ENCODE measurements at regions not wholly inside any gene's neighbourhood (a gene's known extent, or its start where the extent isn't known, plus 50 kb on each side); places are given as distances from the start of the nearest gene placed in this dataset.

DNA sequence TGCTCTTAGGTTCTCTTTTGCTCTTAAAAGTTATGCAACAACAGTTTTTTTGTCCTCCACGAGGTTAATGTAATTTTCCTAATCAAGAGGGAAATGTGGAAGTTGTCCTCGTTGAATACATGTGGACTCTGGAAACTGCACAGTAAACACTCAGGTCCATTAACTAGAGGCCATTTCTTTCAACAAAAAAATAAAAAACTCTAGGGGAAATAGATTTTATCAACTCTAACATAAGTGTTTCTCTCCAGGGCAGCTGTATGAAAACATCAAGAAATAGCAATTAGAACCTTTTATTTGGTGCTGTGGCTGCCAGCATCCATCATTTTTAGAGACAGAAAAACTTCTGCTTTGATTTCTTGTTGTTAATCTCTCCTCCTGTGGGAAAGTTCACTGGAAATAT lies 288.6 kb downstream of the ICE1 start:
- TF ChIP-seq, protein P1, sequence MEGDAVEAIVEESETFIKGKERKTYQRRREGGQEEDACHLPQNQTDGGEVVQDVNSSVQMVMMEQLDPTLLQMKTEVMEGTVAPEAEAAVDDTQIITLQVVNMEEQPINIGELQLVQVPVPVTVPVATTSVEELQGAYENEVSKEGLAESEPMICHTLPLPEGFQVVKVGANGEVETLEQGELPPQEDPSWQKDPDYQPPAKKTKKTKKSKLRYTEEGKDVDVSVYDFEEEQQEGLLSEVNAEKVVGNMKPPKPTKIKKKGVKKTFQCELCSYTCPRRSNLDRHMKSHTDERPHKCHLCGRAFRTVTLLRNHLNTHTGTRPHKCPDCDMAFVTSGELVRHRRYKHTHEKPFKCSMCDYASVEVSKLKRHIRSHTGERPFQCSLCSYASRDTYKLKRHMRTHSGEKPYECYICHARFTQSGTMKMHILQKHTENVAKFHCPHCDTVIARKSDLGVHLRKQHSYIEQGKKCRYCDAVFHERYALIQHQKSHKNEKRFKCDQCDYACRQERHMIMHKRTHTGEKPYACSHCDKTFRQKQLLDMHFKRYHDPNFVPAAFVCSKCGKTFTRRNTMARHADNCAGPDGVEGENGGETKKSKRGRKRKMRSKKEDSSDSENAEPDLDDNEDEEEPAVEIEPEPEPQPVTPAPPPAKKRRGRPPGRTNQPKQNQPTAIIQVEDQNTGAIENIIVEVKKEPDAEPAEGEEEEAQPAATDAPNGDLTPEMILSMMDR (IDR thresholded peaks at IDR 0.05; ENCODE audit: extremely low read depth in 1 of 2, insufficient read depth in 1 of 2, low read depth in 1 of 2, low read length in 2 of 2) = no peak
- TF ChIP-seq POLR2AphosphoS5 (IDR thresholded peaks at IDR 0.05; ENCODE audit: insufficient read depth, low read depth, low read length) = no peak
- TF ChIP-seq POLR2A (IDR thresholded peaks at IDR 0.05; ENCODE audit: low read depth, low read length) = no peak
- TF ChIP-seq EZH2 (IDR thresholded peaks at IDR 0.05; ENCODE audit: borderline replicate concordance, low read depth, low read length, severe bottlenecking) = no peak
- no peak for TF ChIP-seq JUN (IDR thresholded peaks at IDR 0.05; ENCODE audit: borderline replicate concordance, insufficient read depth, insufficient read length, low read depth)
